ENCODE measurements at regions not wholly inside any gene's neighbourhood (a gene's known extent, or its start where the extent isn't known, plus 50 kb on each side); places are given as distances from the start of the nearest gene placed in this dataset.

GRCh38 chr20:59530782-59531181 is 73.6 kb upstream of the PHACTR3 start:
- Histone ChIP-seq H3K36me3 (no peaks in the 10 kb centered on the region), H3K4me3 (no peak overlapping the region), H3K27me3 (peaks cover 35% of the 10 kb centered on the region), H3K4me1 (no peaks in the 10 kb centered on the region), H3K9me3 (no peaks in the 10 kb centered on the region), H3K27ac (no peak overlapping the region)
- DNase-seq, result no peak
- 69 to 71% methylated on average over 2 of the region's 2 CpGs for WGBS, 2 donors (ENCODE audit: low coverage in 1 of 2)
- TF ChIP-seq EP300 (IDR thresholded peaks at IDR 0.05; ENCODE audit: low read depth) (no peak), POLR2AphosphoS5 (IDR thresholded peaks at IDR 0.05) (no peak), POLR2A (IDR thresholded peaks at IDR 0.05) (no peak)
- in situ Hi-C loops (cut with MboI; ENCODE audit: low pct_ligation_motif_present in 1 of 4, low pct_unique_long_range_greater_than_20kb in 1 of 4, low sequenced_read_pairs in 3 of 4), result no loop called here
- intact Hi-C loops (cut with DNase I; ENCODE audit: low total_unique reads), result no loop called here

DNA sequence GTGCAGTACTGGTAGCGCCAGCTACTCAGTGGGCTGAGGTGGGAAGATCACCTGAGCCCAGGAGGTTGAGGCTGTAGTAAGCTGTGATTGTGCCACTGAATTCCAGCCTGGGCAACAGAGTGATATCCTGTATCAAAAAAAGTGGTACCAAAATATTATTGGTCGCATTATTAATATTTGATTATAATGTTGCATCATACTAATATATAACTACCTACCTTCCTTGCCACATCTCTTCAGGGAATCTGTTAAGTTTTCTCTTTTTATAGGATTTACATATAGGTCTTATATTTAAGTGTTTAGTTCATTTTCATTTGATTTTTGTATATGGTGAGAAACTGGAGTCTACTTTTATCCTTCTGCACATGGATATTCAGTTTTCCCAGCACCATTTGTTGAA is 66.3 kb upstream of the PHACTR3 start:
- H3K27ac ChIP-seq, result no peak overlapping the region
- H3K36me3 ChIP-seq, result no peaks in the 10 kb centered on the region
- no peak overlapping the region for H3K4me3 ChIP-seq
- TF ChIP-seq EP300 (IDR thresholded peaks at IDR 0.05; ENCODE audit: low read depth) (no peak), POLR2A (IDR thresholded peaks at IDR 0.05) (no peak), POLR2AphosphoS5 (IDR thresholded peaks at IDR 0.05) (no peak)
- TF ChIP-seq, protein P1, sequence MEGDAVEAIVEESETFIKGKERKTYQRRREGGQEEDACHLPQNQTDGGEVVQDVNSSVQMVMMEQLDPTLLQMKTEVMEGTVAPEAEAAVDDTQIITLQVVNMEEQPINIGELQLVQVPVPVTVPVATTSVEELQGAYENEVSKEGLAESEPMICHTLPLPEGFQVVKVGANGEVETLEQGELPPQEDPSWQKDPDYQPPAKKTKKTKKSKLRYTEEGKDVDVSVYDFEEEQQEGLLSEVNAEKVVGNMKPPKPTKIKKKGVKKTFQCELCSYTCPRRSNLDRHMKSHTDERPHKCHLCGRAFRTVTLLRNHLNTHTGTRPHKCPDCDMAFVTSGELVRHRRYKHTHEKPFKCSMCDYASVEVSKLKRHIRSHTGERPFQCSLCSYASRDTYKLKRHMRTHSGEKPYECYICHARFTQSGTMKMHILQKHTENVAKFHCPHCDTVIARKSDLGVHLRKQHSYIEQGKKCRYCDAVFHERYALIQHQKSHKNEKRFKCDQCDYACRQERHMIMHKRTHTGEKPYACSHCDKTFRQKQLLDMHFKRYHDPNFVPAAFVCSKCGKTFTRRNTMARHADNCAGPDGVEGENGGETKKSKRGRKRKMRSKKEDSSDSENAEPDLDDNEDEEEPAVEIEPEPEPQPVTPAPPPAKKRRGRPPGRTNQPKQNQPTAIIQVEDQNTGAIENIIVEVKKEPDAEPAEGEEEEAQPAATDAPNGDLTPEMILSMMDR (IDR thresholded peaks at IDR 0.05), result no peak
- 90 to 94% methylated on average over 2 of the region's 2 CpGs for WGBS, 2 donors (ENCODE audit: low coverage in 1 of 2)
- in situ Hi-C loops (cut with MboI; ENCODE audit: low pct_ligation_motif_present in 1 of 4, low pct_unique_long_range_greater_than_20kb in 1 of 4, low sequenced_read_pairs in 3 of 4) (no loop called here), intact Hi-C loops (cut with DNase I; ENCODE audit: low total_unique reads) (no loop called here)
- peaks cover 7% of the 10 kb centered on the region for H3K27me3 ChIP-seq
- no peaks in the 10 kb centered on the region for H3K9me3 ChIP-seq
- H3K4me1 ChIP-seq, result no peaks in the 10 kb centered on the region
- DNase-seq, result no peak

- no peak for TF ChIP-seq POLR2A (IDR thresholded peaks at IDR 0.05)
- TF ChIP-seq, protein P1 (IDR thresholded peaks at IDR 0.05), result no peak
- no peak overlapping the region for H3K4me3 ChIP-seq
- 81 to 100% methylated on average over 1 to 3 of the region's 8 CpGs for WGBS, 2 donors (ENCODE audit: low coverage in 1 of 2)
- no peaks in the 10 kb centered on the region for H3K9me3 ChIP-seq
- H3K36me3 ChIP-seq, result no peaks in the 10 kb centered on the region
- DNase-seq, result no peak
- in situ Hi-C loops (cut with MboI; ENCODE audit: low pct_ligation_motif_present in 1 of 4, low pct_unique_long_range_greater_than_20kb in 1 of 4, low sequenced_read_pairs in 3 of 4) (no loop called here), intact Hi-C loops (cut with DNase I; ENCODE audit: low total_unique reads) (no loop called here)
- H3K27ac ChIP-seq, result no peak overlapping the region
- H3K27me3 ChIP-seq, result peaks cover 23% of the 10 kb centered on the region
- H3K4me1 ChIP-seq, result no peaks in the 10 kb centered on the region
Observed at GRCh38 chr20:59547596-59547995, 56.7 kb upstream of the PHACTR3 start.

Small RNA genes in the stretch of these regions (small RNA-seq; reads per million reads assigned to genes)
- 0 reads per million in 4 donors for gene PIEZO1P1

Measured in transverse colon (tissue), 4 donors.